Hepatocyte (in vitro differentiated cells): ENCODE measurements at regions not wholly inside any gene's neighbourhood (a gene's known extent, or its start where the extent isn't known, plus 50 kb on each side); places are given as distances from the start of the nearest gene placed in this dataset.
A peak's percentile ranks its signal among the peaks of the same experiment; 100 is the strongest.

ENCODE experiments used
- DNase-seq: peaks from one replicate; pipeline ENCODE4 v3.0.0-alpha.2; 2016; ENCODE audit warnings: low spot score
- H2AFZ ChIP-seq: fragments of 200-600 bp; sonication (generic); 2 replicates; pipeline ENCODE4 v1.6.0; 2016; ENCODE audit warnings: antibody characterized with exemption, mild to moderate bottlenecking
- H3K27ac ChIP-seq: fragments of 200-600 bp; sonication (generic); 2 replicates; pipeline ENCODE4 v1.5.1; 2016; ENCODE audit warnings: mild to moderate bottlenecking
- H3K27me3 ChIP-seq: fragments of 200-600 bp; sonication (generic); 2 replicates; pipeline ENCODE4 v1.6.1; 2016
- H3K36me3 ChIP-seq: fragments of 200-600 bp; sonication (generic); replicated peaks from 2 replicates; pipeline ENCODE4 v1.5.1; 2016; ENCODE audit warnings: low read depth; ENCODE audit not compliant: insufficient read depth
- H3K4me1 ChIP-seq: fragments of 200-600 bp; sonication (generic); 2 replicates; pipeline ENCODE4 v1.5.1; 2016; ENCODE audit warnings: mild to moderate bottlenecking, moderate library complexity; ENCODE audit not compliant: insufficient read depth
- H3K4me2 ChIP-seq: fragments of 200-600 bp; sonication (generic); 2 replicates; pipeline ENCODE4 v1.6.0; 2016
- H3K4me3 ChIP-seq: fragments of 200-600 bp; sonication (generic); 2 replicates; pipeline ENCODE4 v1.5.1; 2016; ENCODE audit warnings: mild to moderate bottlenecking
- H3K79me2 ChIP-seq: fragments of 200-600 bp; sonication (generic); 2 replicates; pipeline ENCODE4 v1.6.0; 2017; ENCODE audit warnings: mild to moderate bottlenecking
- H3K9me2 ChIP-seq: fragments of 200-600 bp; sonication (generic); replicated peaks from 2 replicates; pipeline ENCODE4 v1.6.0; 2017; ENCODE audit warnings: mild to moderate bottlenecking; ENCODE audit not compliant: insufficient read depth
- H3K9me3 ChIP-seq: fragments of 200-600 bp; sonication (generic); 2 replicates; pipeline ENCODE4 v1.5.1; 2016; ENCODE audit warnings: low read depth, mild to moderate bottlenecking
- H4K20me1 ChIP-seq: fragments of 200-600 bp; sonication (generic); 2 replicates; pipeline ENCODE4 v1.6.0; 2016; ENCODE audit warnings: mild to moderate bottlenecking; ENCODE audit not compliant: insufficient read depth, poor library complexity, severe bottlenecking
- CTCF ChIP-seq: fragments of 200-600 bp; sonication (generic); IDR thresholded peaks from 2 replicates; pipeline ENCODE4 v1.5.1; 2016; ENCODE audit warnings: antibody characterized with exemption, mild to moderate bottlenecking; ENCODE audit not compliant: poor library complexity
- EZH2 ChIP-seq: fragments of 200-600 bp; sonication (generic); IDR thresholded peaks from 2 replicates; pipeline ENCODE4 v1.6.1; 2016; ENCODE audit warnings: antibody characterized with exemption, mild to moderate bottlenecking, borderline replicate concordance
- EZH2phosphoT487 ChIP-seq: fragments of 200-600 bp; sonication (generic); IDR thresholded peaks from one replicate; pipeline ENCODE4 v1.6.1; 2018; ENCODE audit warnings: antibody characterized with exemption, mild to moderate bottlenecking, low read depth, moderate library complexity; ENCODE audit not compliant: unreplicated experiment, severe bottlenecking
- WGBS: methylation state at CpG from one replicate; pipeline ENCODE4 v1.1.6; 2016; ENCODE audit warnings: low lambda C conversion rate; ENCODE audit errors: missing lambda C conversion rate; 5-methylcytosine and 5-hydroxymethylcytosine counted together

- TF ChIP-seq EZH2phosphoT487 (no peak), EZH2 (no peak), CTCF (no peak)
- Histone ChIP-seq H3K4me1 (peaks cover 32% of the 10 kb centered on the region), H3K79me2 (no peaks in the 10 kb centered on the region), H4K20me1 (no peaks in the 10 kb centered on the region), H3K27ac (peak overlapping the region; percentile 87), H3K4me2 (no peak overlapping the region), H2AFZ (no peak overlapping the region), H3K27me3 (no peaks in the 10 kb centered on the region), H3K9me2 (no peaks in the 10 kb centered on the region), H3K9me3 (no peaks in the 10 kb centered on the region), H3K36me3 (no peaks in the 10 kb centered on the region), H3K4me3 (no peak overlapping the region)
- 81% methylated on average over 13 of the region's 13 CpGs for WGBS
- no peak for DNase-seq
Observed at GRCh38 chr9:129331772-129332500, 153.9 kb upstream of the IER5L start.

GRCh38 chr9:129331493-129331765, 153.4 kb upstream of the IER5L start:
- H3K27ac ChIP-seq, result peak overlapping the region; percentile 87
- 86% methylated on average over 4 of the region's 4 CpGs for WGBS
- H3K36me3 ChIP-seq, result no peaks in the 10 kb centered on the region

GRCh38 chr9:129330711-129331492, 152.8 kb upstream of the IER5L start:
- Histone ChIP-seq H3K9me3 (no peaks in the 10 kb centered on the region), H3K36me3 (no peaks in the 10 kb centered on the region), H3K27ac (peak overlapping the region; percentile 87), H4K20me1 (no peaks in the 10 kb centered on the region), H3K79me2 (no peaks in the 10 kb centered on the region), H3K9me2 (no peaks in the 10 kb centered on the region), H3K27me3 (no peaks in the 10 kb centered on the region), H3K4me2 (no peak overlapping the region), H3K4me3 (no peak overlapping the region), H2AFZ (no peak overlapping the region), H3K4me1 (peaks cover 22% of the 10 kb centered on the region)
- TF ChIP-seq CTCF, result no peak
- TF ChIP-seq EZH2, result no peak
- no peak for TF ChIP-seq EZH2phosphoT487
- 95% methylated on average over 4 of the region's 4 CpGs for WGBS
- DNase-seq, result no peak

More at GRCh38 chr9:129331493-129331765, 153.4 kb upstream of the IER5L start:
- Histone ChIP-seq H3K9me3 (no peaks in the 10 kb centered on the region), H3K27me3 (no peaks in the 10 kb centered on the region), H3K9me2 (no peaks in the 10 kb centered on the region), H3K4me2 (no peak overlapping the region), H4K20me1 (no peaks in the 10 kb centered on the region), H3K4me1 (peaks cover 27% of the 10 kb centered on the region), H2AFZ (no peak overlapping the region), H3K4me3 (no peak overlapping the region), H3K79me2 (no peaks in the 10 kb centered on the region)
- DNase-seq, result no peak
- TF ChIP-seq CTCF, result no peak
- TF ChIP-seq EZH2phosphoT487, result no peak
- TF ChIP-seq EZH2, result no peak
